Caki2 (cell line): ENCODE measurements at regions not wholly inside any gene's neighbourhood (a gene's known extent, or its start where the extent isn't known, plus 50 kb on each side); places are given as distances from the start of the nearest gene placed in this dataset.
"Not testable (repeated sequence)": the region's sequence is repeated elsewhere in the genome, so short reads cannot be mapped to it uniquely, and the experiment has no call there.

Source experiments
- DNase-seq: peaks from one replicate; pipeline ENCODE4 v3.0.0-alpha.2; 2015; ENCODE audit warnings: low read depth
- in situ Hi-C: cut with HindIII; loops from 2 replicates; pipeline ENCODE4 v1.10.0; 2016; ENCODE audit warnings: low sequenced_read_pairs, low pct_unique_long_range_greater_than_20kb, mixed read lengths

- in situ Hi-C loops, DNase-seq: not testable (repeated sequence)
Observed at GRCh38 chr20:29876084-29876910, 1381.2 kb upstream of the DEFB115 start.

- in situ Hi-C loops: no loop called here
- DNase-seq: no peak
Observed at GRCh38 chr20:29876911-29877285, 1380.6 kb upstream of the DEFB115 start.

- in situ Hi-C loops, DNase-seq: not testable (repeated sequence)
Observed at GRCh38 chr20:29877411-29878280, 1379.8 kb upstream of the DEFB115 start.

GRCh38 chr20:29878281-29878741 lies 1379.2 kb upstream of the DEFB115 start:
- DNase-seq: no peak
- in situ Hi-C loops: no loop called here

- in situ Hi-C loops: no loop called here
Observed at GRCh38 chr20:29878777-29879442, 1378.6 kb upstream of the DEFB115 start.

GRCh38 chr20:29881107-29881506 lies 1376.4 kb upstream of the DEFB115 start:
- in situ Hi-C loops, DNase-seq: not testable (repeated sequence)

More at GRCh38 chr20:29878777-29879442, 1378.6 kb upstream of the DEFB115 start:
- DNase-seq: no peak

- in situ Hi-C loops, DNase-seq: not testable (repeated sequence)
Observed at GRCh38 chr20:29883514-29884219, 1373.8 kb upstream of the DEFB115 start.

- peak; percentile 32 for DNase-seq
- in situ Hi-C loops: not testable (repeated sequence)
Observed at GRCh38 chr20:29884322-29884721, 1373.1 kb upstream of the DEFB115 start.

GRCh38 chr20:29885282-29886185 lies 1371.9 kb upstream of the DEFB115 start:
- in situ Hi-C loops, DNase-seq: not testable (repeated sequence)

- in situ Hi-C loops, DNase-seq: not testable (repeated sequence)
Observed at GRCh38 chr20:29891555-29891954, 1365.9 kb upstream of the DEFB115 start.
